Upper lobe of right lung (tissue), 1 donor: ENCODE measurements at regions not wholly inside any gene's neighbourhood (a gene's known extent, or its start where the extent isn't known, plus 50 kb on each side); places are given as distances from the start of the nearest gene placed in this dataset.

Experiments used
- ATAC-seq: fragments of 200-7000 bp; cut with Tn5 transposase; one replicate; pipeline ENCODE4 v1.9.1; 2020; ENCODE audit warnings: mild to moderate bottlenecking, moderate library complexity
- DNase-seq: peaks from one replicate; pipeline ENCODE4 v3.0.0-alpha.2; 2020
- H3K27ac ChIP-seq: fragments of 200-600 bp; one replicate; pipeline ENCODE4 v1.8.0; 2022
- H3K27me3 ChIP-seq: fragments of 200-600 bp; one replicate; pipeline ENCODE4 v1.8.0; 2022; ENCODE audit warnings: mild to moderate bottlenecking
- H3K36me3 ChIP-seq: fragments of 200-600 bp; one replicate; pipeline ENCODE4 v1.8.0; 2022
- H3K4me1 ChIP-seq: fragments of 200-600 bp; one replicate; pipeline ENCODE4 v1.8.0; 2022
- H3K4me3 ChIP-seq: fragments of 200-600 bp; one replicate; pipeline ENCODE4 v1.8.0; 2022; ENCODE audit warnings: mild to moderate bottlenecking
- H3K9me3 ChIP-seq: fragments of 200-600 bp; one replicate; pipeline ENCODE4 v1.8.0; 2022
- CTCF ChIP-seq: fragments of 200-600 bp; IDR thresholded peaks from one replicate; pipeline ENCODE4 v1.8.0; 2022; ENCODE audit warnings: antibody characterized with exemption
- intact Hi-C: fragments of 100-400 bp; cut with DNase I; formaldehyde crosslinking; loops from one replicate; pipeline ENCODE4 v1.11.0; 2022
- donor health status: DM: no; HTN: yes; CAD: no; lungs with severe emphysema.

DNA sequence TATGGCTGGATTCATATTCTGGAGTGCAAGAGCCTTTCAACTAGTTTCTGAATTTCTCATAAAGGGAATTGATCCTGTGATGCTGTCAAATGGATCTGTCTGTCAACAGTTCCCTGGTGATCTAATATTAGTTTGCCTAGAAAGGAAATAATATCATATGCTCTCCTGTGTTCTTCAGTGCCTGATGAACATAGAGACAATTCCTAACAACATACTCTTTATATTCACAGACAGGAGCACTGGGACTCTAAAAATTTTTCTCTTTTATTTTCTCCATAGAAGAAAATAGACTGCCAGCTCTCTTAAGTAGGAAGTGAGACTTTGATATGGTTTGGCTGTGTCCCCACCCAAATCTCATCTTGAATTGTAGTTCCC is 259.7 kb downstream of the TMX3 start:
- H3K27me3 ChIP-seq = no peaks in the 10 kb centered on the region
- no peaks in the 10 kb centered on the region for H3K36me3 ChIP-seq
- H3K9me3 ChIP-seq = no peaks in the 10 kb centered on the region
- H3K4me3 ChIP-seq = no peak overlapping the region
- intact Hi-C loops = no loop called here
- no peak for ATAC-seq
- no peak overlapping the region for H3K27ac ChIP-seq
- no peak for TF ChIP-seq CTCF
- DNase-seq = no peak
- H3K4me1 ChIP-seq = no peaks in the 10 kb centered on the region

DNA sequence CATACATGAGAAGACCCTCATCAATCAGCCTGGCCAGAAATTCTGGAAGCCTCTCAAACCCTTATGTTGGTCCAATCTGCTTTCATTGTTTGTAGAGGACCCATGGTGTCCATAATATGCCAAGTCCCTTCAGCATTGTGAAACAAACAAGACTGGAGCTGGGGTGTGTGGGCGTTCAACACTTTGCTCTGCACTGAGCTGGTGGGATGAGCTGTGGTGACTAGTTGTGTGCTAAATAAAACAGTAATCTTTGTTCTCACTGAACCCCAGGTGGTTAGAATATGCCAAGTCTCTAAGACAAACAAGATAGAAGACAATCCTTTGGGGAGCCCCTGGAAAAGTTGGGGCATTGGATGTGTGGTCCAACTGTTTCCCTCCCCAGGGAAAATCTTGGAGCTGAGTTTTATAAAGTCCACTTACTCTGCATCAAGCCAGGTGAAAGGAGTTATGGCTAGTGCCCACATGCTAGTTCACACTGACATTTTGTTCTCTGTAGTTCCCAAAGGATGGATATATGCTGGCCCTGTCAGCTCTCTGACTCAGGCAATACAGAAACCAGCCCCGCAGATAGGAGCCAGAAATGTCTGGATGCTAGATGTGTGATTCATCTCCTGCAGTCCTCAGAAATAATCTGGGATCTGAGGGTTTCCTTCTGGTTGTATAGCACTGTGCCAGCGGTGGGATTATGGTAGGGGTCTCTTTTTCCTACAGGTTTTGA is 260.2 kb downstream of the TMX3 start:
- Histone ChIP-seq H3K4me3 (no peak overlapping the region), H3K4me1 (no peaks in the 10 kb centered on the region), H3K36me3 (no peaks in the 10 kb centered on the region), H3K27me3 (no peaks in the 10 kb centered on the region), H3K27ac (no peak overlapping the region), H3K9me3 (no peaks in the 10 kb centered on the region)
- no peak for TF ChIP-seq CTCF
- no peak for ATAC-seq
- intact Hi-C loops = no loop called here
- DNase-seq = no peak

DNA sequence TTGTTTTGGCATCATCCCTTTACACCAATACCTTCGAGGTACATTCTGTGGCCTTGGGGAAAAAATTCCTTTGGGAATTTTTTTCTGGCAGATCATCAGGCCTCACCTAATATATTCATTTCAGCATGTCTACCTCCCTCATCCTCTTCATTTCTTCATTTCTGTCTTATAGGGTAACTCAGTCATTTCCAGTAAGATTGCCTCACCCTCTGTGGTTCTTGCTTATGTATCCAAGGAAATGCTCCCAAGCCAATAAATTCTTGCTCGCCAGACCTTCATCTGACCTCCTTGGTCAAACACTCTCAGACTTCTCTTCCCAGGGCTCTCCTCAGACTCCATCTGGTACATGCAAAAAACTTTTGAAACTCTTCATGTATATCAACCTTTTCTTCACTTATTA is 265.6 kb downstream of the TMX3 start:
- no peak overlapping the region for H3K4me3 ChIP-seq
- H3K36me3 ChIP-seq = no peaks in the 10 kb centered on the region
- TF ChIP-seq CTCF = no peak
- DNase-seq (no peak), ATAC-seq (no peak)
- intact Hi-C loops = no loop called here
- no peaks in the 10 kb centered on the region for H3K4me1 ChIP-seq
- H3K9me3 ChIP-seq = no peaks in the 10 kb centered on the region
- H3K27me3 ChIP-seq = no peaks in the 10 kb centered on the region
- H3K27ac ChIP-seq = no peak overlapping the region

GRCh38 chr18:68448736-68449135 is 266.2 kb downstream of the TMX3 start:
- Histone ChIP-seq H3K27me3 (no peaks in the 10 kb centered on the region), H3K4me1 (no peaks in the 10 kb centered on the region), H3K4me3 (no peak overlapping the region), H3K9me3 (no peaks in the 10 kb centered on the region), H3K36me3 (no peaks in the 10 kb centered on the region), H3K27ac (no peak overlapping the region)
- intact Hi-C loops = no loop called here
- DNase-seq = no peak
- ATAC-seq = no peak
- TF ChIP-seq CTCF = no peak

DNA sequence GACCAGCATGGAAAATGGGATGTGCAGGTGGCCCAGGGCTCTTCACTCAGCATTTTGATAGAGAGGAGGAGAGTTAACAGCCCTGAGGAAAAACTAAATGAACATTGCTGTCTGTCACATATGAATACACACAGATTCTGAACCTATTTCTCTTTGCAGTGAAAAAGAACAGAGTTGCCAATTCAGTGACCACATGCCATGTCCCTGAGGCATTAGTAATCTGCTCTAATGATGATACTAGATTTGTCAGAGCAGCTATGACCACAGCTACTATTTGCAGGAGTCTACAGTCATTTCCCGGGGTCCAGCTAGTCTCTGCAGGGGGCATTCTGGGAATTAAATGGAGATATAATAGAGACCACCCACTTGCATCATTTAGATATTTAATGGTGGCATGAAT is 267.6 kb downstream of the TMX3 start:
- DNase-seq = no peak
- intact Hi-C loops = no loop called here
- no peak for TF ChIP-seq CTCF
- Histone ChIP-seq H3K4me1 (no peaks in the 10 kb centered on the region), H3K27ac (no peak overlapping the region), H3K9me3 (no peaks in the 10 kb centered on the region), H3K36me3 (no peaks in the 10 kb centered on the region), H3K27me3 (no peaks in the 10 kb centered on the region), H3K4me3 (no peak overlapping the region)
- ATAC-seq = no peak
